ENCODE measurements at regions not wholly inside any gene's neighbourhood (a gene's known extent, or its start where the extent isn't known, plus 50 kb on each side); places are given as distances from the start of the nearest gene placed in this dataset.

DNA sequence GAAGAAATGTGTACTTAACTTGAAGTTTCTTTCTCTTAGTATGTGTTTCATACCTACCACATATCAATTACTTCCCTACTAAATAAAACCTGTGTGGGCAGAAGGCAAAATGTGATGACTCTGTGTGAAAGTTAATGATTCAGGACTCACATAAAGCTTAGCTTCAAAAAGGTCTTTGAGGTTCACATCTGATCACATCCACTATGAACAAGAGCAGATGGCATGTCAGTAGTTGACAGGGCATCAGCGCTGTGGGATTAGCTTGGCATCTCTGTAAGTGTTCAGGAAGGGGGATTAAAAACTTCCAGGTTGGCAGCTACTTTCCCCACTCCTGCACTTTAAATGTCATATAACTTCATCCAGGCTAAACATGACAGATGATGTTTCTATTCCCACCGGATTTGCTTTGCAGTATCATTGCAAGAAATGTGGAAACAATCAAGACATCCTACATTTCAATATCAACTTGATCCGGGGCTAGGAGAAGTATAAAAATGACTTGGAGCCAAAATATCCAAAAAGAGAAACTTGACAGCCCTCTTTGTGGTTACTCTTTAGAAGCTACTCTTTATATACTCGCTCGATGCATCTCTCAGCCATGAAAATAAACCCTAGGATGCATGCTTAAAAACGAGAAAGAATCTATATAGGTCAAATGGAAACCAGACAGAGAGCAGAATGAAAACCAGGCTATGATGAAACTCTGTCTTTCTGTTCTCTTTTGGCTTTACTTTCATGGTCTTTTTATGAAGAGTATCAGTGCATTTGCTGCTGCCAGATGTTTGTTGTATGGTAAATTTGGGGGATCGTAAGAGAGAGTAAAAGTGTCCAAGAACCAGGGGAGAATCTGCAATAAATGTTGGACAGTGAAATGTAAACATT is 273.1 kb upstream of the ALCAM start:
- TF ChIP-seq, protein P1, sequence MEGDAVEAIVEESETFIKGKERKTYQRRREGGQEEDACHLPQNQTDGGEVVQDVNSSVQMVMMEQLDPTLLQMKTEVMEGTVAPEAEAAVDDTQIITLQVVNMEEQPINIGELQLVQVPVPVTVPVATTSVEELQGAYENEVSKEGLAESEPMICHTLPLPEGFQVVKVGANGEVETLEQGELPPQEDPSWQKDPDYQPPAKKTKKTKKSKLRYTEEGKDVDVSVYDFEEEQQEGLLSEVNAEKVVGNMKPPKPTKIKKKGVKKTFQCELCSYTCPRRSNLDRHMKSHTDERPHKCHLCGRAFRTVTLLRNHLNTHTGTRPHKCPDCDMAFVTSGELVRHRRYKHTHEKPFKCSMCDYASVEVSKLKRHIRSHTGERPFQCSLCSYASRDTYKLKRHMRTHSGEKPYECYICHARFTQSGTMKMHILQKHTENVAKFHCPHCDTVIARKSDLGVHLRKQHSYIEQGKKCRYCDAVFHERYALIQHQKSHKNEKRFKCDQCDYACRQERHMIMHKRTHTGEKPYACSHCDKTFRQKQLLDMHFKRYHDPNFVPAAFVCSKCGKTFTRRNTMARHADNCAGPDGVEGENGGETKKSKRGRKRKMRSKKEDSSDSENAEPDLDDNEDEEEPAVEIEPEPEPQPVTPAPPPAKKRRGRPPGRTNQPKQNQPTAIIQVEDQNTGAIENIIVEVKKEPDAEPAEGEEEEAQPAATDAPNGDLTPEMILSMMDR (IDR thresholded peaks at IDR 0.05; ENCODE audit: unreplicated experiment): no peak
- DNase-seq (ENCODE audit: unreplicated experiment): no peak
- H3K27me3 Mint-ChIP-seq (ENCODE audit: insufficient read depth, unreplicated experiment): no peaks in the 10 kb centered on the region
- ChIA-PET CTCF (interaction anchor here (0.6 kb wide), 1 partner anchor 1145 kb away, joined by 4 read pairs; no protein-coding TSS in a partner anchor), POLR2A (interaction anchor here (0.7 kb wide), 1 partner anchor 31 kb away, joined by 3 read pairs; no protein-coding TSS in a partner anchor)
- no peaks in the 10 kb centered on the region for H3K4me1 Mint-ChIP-seq (ENCODE audit: insufficient read depth, unreplicated experiment)
- H3K27ac Mint-ChIP-seq (ENCODE audit: low read depth, unreplicated experiment): no peak overlapping the region
- intact Hi-C loops (cut with micrococcal nuclease): no loop called here
- no peaks in the 10 kb centered on the region for H3K36me3 Mint-ChIP-seq (ENCODE audit: insufficient read depth, unreplicated experiment)
- H3K9me3 Mint-ChIP-seq (ENCODE audit: unreplicated experiment): peaks cover 15% of the 10 kb centered on the region
- H3K4me3 Mint-ChIP-seq (ENCODE audit: unreplicated experiment): no peak overlapping the region
- BruUV-seq (replicated peaks): no TSS peak

DNA sequence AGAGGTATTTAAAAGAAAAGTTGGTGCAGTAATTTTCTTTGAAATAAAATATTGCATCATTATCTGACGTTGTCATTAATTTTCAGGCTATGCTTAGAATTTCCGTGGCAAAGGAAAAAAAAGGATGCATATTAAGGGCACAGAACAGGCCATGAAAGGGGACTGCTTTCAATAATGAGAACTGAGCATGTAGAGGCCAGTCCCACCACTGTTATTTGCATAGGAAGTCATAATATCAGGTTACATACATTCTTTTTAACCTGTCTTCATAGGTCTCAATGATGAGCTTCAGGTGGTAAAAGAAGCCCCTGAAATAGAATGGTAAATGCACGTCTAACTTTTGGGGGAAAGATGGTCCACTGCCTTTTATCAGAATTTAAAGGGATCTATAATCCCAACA is 272.1 kb upstream of the ALCAM start:
- Mint-ChIP-seq H3K27me3 (ENCODE audit: insufficient read depth, unreplicated experiment) (no peaks in the 10 kb centered on the region), H3K27ac (ENCODE audit: low read depth, unreplicated experiment) (no peak overlapping the region), H3K9me3 (ENCODE audit: unreplicated experiment) (peaks cover 18% of the 10 kb centered on the region), H3K4me3 (ENCODE audit: unreplicated experiment) (no peak overlapping the region), H3K36me3 (ENCODE audit: insufficient read depth, unreplicated experiment) (no peaks in the 10 kb centered on the region), H3K4me1 (ENCODE audit: insufficient read depth, unreplicated experiment) (no peaks in the 10 kb centered on the region)
- ChIA-PET CTCF (interaction anchor here (0.6 to 0.7 kb wide), 2 partner anchors 12 to 253 kb away, joined by 3 read pairs; no protein-coding TSS in a partner anchor), POLR2A (interaction anchor here (0.6 to 0.7 kb wide), 3 partner anchors 25 to 188 kb away, joined by 3 read pairs; no protein-coding TSS in a partner anchor)
- TF ChIP-seq, protein P1 (IDR thresholded peaks at IDR 0.05; ENCODE audit: unreplicated experiment): no peak
- no TSS peak for BruUV-seq (replicated peaks)
- intact Hi-C loops (cut with micrococcal nuclease): no loop called here
- no peak for DNase-seq (ENCODE audit: unreplicated experiment)

DNA sequence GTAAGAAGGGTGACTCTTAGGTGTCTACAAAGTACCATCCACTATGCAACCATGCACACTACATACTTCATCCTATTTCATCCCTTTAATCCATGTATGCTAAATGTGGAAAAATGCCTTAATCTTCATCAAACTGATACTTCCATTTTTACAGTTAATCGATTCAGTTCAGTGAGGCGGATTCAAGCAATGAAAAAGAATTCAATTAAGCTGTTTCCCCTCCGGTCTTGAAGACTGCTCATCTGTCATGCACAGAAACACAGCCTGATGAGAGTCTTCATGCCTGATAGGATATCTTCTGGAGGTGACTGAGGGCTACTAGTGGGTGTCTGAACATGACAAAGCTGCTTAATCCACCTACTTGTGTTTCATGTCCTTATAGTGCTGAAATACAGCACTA is 270.6 kb upstream of the ALCAM start:
- intact Hi-C loops (cut with micrococcal nuclease): no loop called here
- no peak for DNase-seq (ENCODE audit: unreplicated experiment)
- H3K27me3 Mint-ChIP-seq (ENCODE audit: insufficient read depth, unreplicated experiment): no peaks in the 10 kb centered on the region
- H3K36me3 Mint-ChIP-seq (ENCODE audit: insufficient read depth, unreplicated experiment): no peaks in the 10 kb centered on the region
- H3K9me3 Mint-ChIP-seq (ENCODE audit: unreplicated experiment): peaks cover 18% of the 10 kb centered on the region
- no peaks in the 10 kb centered on the region for H3K4me1 Mint-ChIP-seq (ENCODE audit: insufficient read depth, unreplicated experiment)
- CTCF ChIA-PET: no interaction called here
- POLR2A ChIA-PET: no interaction called here
- no TSS peak for BruUV-seq (replicated peaks)
- TF ChIP-seq, protein P1 (IDR thresholded peaks at IDR 0.05; ENCODE audit: unreplicated experiment): no peak
- no peak overlapping the region for H3K27ac Mint-ChIP-seq (ENCODE audit: low read depth, unreplicated experiment)
- H3K4me3 Mint-ChIP-seq (ENCODE audit: unreplicated experiment): no peak overlapping the region

DNA sequence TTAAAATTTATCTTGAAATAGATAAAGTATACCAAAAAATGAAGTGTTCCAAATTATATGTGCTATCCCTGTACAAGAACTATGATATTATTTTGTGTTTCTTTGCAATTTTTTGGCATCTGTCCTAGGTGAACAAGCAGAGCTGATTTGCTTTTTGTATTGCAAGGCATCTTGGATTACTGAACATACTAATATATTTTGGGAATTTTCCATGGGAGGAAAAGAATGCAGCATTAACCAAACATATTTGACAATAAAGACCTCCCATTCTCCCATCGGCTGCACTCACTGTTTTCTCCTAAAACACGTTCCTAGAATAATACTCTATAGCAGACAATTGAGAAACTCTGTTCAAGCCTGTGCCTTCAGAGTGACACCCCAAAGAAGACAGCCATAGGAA is 265.1 kb upstream of the ALCAM start:
- BruUV-seq (replicated peaks): no TSS peak
- DNase-seq (ENCODE audit: unreplicated experiment): no peak
- Mint-ChIP-seq H3K9me3 (ENCODE audit: unreplicated experiment) (peaks cover 11% of the 10 kb centered on the region), H3K27ac (ENCODE audit: low read depth, unreplicated experiment) (no peak overlapping the region), H3K4me3 (ENCODE audit: unreplicated experiment) (no peak overlapping the region), H3K4me1 (ENCODE audit: insufficient read depth, unreplicated experiment) (no peaks in the 10 kb centered on the region), H3K36me3 (ENCODE audit: insufficient read depth, unreplicated experiment) (no peaks in the 10 kb centered on the region), H3K27me3 (ENCODE audit: insufficient read depth, unreplicated experiment) (no peaks in the 10 kb centered on the region)
- TF ChIP-seq, protein P1 (IDR thresholded peaks at IDR 0.05; ENCODE audit: unreplicated experiment): no peak
- intact Hi-C loops (cut with micrococcal nuclease): no loop called here
- CTCF ChIA-PET: no interaction called here
- POLR2A ChIA-PET: no interaction called here
